Retina (tissue), 1 donor: ENCODE measurements at regions not wholly inside any gene's neighbourhood (a gene's known extent, or its start where the extent isn't known, plus 50 kb on each side); places are given as distances from the start of the nearest gene placed in this dataset.
"Not testable (repeated sequence)": the region's sequence is repeated elsewhere in the genome, so short reads cannot be mapped to it uniquely, and the experiment has no call there.

ENCODE experiments used
- DNase-seq: peaks from one replicate; pipeline ENCODE4 v3.0.0-alpha.2; 2016

DNA sequence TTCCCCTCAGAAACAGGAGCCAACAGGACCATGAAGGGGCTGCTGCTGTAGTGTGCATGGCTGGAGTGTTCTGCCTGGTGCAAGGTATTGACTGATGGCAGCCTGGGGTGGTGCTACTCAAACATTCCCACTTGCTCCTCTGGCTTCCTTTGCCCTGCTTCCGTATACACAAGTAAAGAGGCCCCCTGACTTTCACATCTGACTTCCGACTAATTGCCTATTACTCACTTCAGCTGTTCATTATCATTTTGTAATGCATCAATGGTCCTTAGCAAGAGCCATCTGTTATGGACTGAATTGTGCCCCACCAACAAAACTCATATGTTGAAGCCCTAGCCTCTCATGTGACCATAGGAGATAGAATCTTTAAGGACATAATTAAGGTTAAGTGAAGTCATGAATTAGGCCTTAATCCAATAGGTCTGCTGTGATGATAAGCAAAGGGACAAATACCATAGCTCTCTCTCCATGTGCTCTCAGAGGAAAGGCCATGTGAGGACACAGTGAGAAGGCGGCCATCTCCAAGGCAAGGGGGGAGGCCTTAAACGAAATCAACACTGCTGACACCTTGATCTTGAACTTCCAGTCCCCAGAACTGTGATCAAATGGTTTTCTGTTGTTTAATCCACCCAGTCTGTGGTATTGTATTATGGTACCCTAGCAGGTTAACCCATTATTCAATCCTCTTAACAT is 122.5 kb upstream of the CLNK start:
- DNase-seq = peak; percentile 61

DNA sequence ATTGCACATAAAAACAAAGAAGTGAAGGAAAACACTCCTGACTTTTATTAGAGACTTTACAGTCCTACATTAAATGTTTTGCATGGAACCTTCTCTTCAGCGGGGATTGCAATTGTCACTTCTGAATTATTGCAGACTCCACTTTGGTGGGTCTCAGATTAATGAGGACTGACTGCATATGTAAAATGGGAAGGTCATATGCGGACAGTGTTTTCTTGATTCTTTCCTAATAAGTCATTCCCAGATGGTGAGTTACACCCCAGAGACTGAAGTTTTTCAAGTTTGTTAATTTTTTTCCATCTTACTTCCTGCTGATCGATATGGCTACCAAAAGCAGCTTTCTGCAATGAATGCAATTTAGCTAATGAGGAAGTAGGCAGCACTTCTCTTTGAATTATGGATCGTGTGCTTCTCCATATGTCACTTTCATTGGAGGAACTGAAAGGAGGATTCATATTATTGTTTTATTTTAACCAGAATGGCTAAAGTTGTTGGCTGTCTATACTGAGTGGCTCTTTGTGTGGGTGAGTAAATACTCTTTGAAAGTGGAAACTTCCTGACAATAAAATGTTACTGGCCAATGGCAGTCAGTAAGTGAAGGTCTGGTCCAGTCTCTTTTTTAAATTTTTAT is 119.3 kb upstream of the CLNK start:
- DNase-seq = no peak

DNA sequence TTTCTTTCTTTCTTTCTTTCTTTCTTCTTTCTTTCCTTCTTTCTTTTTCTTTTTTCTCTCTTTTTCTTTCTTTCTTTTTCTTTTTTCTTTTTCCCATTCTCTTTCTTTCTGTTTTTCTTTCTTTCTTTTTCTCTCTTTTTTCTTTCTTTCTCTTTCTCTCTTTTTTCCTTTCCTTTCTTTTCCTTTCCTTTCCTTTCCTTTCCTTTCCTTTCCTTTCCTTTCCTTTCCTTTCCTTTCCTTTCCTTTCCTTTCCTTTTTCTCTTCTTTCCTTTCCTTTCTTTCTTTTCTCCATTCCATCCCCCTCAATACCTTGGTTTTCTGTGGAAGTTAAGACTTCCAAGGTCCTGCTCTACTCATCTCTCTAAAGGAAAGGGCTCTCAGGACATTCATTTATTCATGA is 102.8 kb upstream of the CLNK start:
- DNase-seq = no peak

DNA sequence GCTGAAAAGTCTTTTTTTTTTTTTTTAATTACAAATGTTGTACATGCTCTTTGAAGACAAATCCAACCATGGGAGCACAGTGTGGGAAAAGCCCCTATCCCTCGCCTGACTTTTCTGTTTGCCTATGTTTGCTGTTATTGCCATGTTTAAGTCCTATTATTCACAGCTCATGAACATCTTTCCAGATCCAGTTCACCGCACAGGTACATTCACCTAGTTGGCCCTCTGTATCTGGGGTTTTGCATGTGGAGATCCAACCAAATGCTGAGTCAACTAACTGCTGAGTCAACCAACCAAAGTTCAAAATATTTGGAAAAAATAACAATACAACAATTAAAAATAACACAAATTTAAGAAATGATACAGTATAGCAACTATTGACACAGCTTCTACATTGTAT is 100.1 kb upstream of the CLNK start:
- DNase-seq = no peak

DNA sequence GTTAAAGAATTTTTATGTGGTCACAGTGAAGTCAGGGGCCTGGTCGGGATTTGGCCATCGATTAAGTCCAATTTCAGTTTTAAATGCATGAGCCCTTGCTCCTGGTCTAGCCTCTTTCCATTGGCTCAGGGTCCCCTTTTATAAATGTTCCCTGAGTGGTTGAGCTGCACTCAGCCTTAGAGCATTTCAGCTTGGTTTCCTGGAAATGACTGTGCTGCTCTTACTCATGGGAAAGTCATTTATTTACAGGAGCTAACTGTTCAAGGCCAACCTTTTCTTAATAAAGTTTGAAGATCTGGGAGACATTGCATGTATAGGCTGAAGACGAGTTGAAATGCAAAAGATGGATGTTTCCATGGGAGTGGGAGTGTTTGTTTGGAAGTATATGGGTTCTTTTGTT is 98.8 kb upstream of the CLNK start:
- DNase-seq = no peak

DNA sequence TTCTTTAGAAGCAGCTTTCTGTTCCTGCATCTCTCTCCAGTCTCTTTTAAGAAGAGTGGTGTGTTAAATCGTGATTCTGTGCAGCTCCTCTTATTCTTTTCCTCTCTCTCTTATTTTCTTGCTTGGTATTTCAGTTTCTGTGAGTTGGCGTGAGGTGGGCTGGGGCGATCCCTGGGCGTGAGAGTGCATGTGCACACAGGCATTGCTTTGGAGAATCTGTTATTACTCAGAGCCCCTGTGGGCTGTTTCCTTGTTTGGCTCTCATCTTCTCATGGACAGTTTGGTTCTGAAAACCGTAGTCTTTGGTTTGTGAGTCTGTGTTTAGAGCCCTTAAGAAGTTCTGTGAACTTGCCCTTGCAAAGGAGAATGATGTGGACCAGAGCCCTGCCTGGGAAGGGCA is 97.2 kb upstream of the CLNK start:
- DNase-seq = no peak

DNA sequence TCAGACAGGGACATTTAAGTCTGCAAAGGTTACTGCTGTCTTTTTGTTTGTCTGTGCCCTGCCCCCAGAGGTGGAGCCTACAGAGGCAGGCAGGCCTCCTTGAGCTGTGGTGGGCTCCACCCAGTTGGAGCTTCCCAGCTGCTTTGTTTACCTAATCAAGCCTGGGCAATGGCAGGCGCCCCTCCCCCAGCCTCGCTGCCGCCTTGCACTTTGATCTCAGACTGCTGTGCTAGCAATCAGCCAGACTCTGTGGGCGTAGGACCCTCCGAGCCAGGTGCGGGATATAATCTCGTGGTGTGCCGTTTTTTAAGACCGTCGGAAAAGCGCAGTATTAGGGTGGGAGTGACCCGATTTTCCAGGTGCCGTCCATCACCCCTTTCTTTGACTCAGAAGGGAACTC is 96.2 kb upstream of the CLNK start:
- DNase-seq = not testable (repeated sequence)

DNA sequence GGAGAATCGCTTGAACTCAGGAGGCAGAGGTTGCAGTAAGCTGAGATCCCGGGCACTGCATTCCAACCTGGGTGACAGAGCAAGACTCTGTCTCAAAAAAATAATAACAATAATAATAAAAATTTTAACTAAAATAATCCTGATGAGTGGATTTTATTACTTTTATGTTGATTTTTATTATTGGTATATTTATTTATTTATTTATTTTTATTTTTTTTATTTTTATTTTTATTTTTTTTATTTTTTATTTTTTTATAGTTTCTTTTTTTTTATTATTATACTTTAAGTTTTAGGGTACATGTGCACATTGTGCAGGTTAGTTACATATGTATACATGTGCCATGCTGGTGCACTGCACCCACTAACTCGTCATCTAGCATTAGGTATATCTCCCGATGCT is 90.6 kb upstream of the CLNK start:
- not testable (repeated sequence) for DNase-seq

DNA sequence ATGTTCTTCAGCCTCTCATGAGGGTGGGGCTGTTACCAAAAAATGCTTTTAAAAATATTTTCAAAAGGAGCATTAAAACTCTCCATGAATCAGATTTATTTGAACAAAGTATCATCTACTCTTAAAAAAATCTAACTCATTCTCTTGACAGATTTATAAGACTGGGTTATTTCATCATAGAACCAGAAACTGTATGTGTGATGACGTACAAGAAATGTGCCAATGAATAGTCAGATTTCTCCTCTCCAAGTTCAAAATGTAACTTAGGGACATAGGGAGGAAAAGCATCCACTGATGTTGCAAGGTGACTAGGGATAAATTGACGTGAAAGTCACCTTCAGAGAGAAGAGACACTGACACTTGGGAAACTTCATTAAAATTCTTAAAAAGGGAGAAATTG is 89.1 kb upstream of the CLNK start:
- DNase-seq = no peak

DNA sequence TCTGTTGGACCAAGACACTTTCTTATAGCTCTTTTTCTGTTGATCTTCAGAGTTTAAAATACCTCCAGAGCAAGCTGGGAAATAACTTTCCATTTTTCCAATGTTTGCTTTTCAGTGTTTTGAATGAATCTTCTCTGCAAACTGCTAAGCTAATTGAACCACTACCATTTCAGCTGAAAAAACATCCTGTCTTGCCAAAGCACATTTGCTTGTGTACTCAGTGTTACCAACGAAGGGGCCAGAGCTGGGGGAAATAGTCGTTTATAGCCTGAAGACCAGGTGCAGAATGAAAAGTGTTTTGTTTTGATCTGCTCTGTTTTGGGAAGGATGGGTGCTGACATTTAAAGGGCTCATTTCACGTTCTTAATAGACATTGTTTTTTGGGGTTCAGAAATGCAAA is 88.4 kb upstream of the CLNK start:
- DNase-seq = no peak

DNA sequence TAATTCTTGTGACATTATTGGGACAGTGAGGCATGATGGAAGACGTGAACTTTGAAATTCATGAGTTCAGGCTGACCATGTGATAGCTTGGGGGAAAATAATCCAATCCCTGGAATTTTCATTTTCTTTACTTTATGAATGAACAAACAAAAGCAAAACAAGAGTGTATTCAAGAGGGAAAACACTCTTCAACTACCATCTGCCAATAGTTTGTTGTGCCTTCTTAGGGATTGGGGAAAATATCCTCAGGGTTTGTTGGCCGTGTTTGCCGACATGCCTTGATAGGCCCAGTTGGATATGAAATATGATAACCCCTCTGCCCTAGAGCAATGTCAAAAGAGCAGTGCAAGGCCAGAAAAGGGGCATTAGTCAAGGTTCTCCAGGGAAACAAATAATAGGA is 80.8 kb upstream of the CLNK start:
- DNase-seq = no peak

DNA sequence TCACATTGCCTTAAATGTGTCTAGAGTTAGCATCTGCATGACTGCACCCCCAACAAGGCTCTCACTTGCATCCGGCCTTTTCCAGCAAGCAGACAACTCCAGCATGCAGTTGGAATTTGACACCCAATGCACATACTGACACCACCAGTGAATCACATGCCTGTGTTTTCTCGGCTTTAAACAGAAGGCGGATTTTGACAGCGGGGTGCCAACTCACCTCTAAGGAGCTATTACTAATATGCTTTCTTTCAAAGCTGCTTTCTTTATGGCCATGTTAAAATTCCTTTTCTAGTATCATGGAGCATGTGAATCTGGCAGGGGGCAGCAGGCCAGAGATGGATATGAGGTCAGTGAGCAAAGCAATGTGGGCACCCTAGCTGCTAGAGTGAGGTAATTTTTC is 78.0 kb upstream of the CLNK start:
- peak; percentile 34 for DNase-seq

DNA sequence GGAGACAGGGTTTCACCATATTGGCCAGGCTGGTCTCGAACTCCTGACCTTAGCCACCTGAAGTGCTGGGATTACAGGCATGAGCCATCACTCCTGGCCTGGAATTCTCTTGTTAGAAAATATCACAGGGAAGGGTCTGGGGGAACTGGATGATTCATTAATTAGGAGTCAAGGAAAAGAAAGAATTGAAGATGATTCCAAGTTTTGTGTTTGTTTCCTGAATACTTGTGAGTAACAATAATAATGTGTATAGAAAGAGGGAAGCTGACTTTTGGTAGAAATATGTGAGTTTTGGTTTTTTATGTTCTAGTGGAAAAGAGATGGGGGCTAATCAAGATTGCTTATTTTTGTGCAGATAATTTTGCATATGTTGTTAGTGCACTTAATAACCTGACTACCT is 77.3 kb upstream of the CLNK start:
- DNase-seq = no peak

DNA sequence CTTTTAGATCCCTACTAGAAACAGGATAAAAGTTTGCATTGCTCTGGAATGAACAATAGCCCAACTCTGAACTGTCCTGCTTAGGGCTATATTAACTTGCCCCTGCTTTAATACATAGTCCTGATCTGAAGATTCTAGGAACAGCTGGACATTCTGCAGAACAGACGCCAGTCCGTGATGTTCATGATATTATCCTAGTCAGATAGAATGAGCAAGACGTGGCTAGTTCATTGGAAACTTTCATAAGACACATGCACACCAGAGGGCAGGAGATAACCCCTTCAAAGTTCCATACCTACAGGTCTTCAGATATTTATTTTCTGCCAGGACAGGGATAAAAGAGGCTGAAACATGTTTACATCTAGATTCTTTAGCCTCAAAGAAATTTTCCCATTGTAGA is 75.5 kb upstream of the CLNK start:
- no peak for DNase-seq

DNA sequence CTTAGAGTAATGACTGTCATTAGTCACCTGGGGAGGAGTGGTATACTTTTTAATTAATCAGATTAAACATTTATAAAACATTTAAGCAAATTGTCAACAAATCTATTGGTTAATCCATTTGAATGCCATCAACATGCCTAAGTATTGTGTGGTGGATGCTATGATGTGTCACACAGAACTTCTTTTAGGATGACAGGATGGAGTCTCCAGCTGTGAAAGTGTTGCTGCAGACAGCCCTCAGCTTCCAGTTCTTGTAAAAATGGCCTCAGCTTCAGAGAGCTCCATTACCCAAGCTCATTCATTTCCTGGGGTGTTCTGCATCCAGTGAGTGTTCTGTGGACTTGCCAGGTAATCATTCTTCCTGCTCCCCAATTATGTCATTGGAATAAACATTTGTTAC is 74.3 kb upstream of the CLNK start:
- DNase-seq = no peak

DNA sequence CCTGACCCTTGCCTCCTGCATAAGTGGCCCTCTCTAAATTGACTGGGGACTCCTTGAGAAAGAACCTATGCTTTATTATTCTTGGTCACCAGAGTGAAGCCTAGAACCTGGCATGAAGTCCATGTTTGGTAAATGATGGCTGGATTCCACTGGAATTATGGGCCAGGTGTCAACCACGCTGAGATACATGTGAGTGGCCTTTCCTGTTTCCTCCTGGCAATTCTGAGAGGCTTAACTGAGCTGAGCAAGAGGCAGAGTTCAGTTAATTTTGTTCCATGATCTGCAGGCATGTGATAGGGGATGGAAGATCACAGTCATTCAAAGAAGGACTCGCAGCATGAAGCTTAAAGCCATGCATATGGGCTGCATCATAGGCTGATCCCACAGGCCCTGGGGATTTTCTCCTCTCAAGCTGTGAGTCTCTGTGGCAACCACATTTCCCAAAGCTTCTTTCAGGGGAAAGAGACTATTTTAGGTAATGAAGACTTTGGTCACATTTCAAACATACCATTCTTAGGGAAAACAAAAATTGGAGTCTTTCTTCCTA is 69.4 kb upstream of the CLNK start:
- DNase-seq = no peak

DNA sequence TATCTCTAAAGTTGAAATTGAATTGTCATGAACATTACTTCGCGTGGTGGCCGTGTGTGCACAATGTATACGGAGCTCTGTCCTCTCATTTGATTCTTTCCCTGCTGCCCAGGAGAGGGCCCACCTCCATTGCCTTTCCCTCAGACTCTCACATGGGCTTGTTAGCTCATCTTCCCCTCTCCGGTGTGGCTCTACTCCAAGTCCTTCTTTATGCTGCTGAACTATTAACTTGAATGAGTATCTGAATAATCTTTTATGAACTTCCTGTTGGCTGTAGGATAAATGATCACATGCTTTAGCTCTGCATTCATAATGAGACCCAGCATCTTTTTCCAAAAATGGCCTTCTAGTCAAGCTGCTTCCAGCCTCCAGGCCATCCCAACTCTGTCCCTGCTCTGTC is 68.8 kb upstream of the CLNK start:
- no peak for DNase-seq

DNA sequence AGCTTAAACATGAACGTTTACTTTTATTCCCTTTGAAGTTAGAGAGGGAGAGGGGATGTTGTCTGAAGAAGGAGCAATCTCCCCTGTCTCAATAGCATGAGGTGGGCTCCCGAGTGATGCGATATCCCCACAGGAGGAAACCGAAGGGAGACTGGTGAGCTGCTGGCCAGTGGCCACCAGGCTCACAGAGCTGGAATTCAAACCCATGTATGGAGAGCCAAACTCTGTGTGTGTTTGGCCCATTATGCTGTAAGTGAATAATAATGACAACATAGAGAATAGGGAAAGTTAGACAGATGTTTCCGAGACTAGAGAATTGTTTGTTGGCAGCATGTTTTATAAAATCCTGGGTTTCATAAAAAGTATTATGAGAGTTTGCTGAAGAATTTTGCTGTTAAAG is 66.1 kb upstream of the CLNK start:
- DNase-seq = no peak

DNA sequence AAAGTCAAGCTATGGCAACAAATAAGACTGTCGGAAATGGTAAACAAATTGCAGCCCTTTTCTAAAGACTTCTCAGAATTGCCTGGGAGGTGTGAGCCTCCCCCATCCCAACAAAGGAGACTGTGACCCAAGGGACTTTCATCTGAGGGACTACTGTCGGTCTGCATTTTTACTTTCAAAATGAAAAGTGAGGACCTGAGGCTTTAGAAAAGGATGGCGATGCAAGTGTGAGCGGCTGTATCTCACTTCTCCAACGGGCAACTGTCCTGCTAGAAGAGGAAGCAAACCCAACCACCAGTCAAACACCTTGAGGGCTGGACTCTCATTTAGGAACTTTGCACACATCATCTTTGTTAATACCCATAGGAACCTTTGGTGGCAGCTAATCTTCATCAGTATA is 62.6 kb upstream of the CLNK start:
- DNase-seq = no peak

DNA sequence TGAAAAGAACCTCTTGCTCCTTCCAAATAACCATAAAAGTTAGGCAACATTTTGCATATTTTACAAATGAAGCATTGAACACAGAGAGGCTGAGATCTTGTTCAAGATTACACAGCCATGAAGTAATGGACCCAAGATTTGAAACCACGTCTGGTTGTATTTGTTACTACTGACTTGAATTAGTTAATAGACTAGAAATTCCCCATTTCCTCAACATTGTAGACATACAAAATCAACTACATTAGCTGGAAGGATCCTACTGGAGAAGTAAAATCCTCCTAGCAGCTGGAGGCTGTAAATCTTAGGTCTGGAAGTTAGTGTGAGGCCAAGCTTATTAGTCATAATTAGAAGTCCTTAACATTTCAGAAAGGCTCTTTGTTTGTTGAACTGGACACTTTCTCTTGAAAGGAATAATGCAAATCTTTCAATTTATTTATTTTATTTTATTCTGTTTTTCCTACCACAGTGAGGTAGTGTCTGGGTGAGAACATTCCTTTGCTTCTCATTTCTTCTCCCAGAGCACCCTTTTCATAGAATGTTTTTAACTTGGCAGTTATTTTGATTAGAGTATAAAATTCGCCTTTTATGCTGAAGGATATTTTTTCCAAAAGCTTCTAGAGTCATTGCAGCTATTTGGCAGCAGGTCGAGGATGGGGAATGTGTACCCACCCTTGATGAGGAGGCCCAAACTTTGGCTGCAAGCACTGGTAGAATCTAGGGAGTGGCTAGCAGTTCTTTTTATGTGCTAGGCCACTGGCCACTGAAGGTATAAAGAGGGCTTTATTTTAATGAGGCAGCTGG is 62.0 kb upstream of the CLNK start:
- no peak for DNase-seq

DNA sequence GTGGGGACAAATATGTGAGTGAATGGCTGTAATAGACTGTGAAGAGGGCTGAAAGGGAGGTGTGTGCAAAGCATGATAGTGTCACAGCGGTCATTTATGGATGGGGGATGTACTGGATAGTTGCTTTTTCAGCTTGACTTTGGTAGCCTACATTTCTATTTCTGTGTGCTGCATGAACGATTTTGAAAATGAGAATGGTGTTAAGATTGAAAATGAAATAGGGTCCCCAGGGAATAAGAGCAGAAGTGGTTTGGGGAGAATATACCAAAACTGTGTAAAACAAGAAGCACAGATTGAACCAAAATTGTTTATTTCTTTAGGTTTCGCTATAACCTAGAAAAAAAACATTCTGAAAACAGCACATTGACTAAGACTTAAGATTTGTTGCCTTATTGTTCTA is 58.8 kb upstream of the CLNK start:
- no peak for DNase-seq

DNA sequence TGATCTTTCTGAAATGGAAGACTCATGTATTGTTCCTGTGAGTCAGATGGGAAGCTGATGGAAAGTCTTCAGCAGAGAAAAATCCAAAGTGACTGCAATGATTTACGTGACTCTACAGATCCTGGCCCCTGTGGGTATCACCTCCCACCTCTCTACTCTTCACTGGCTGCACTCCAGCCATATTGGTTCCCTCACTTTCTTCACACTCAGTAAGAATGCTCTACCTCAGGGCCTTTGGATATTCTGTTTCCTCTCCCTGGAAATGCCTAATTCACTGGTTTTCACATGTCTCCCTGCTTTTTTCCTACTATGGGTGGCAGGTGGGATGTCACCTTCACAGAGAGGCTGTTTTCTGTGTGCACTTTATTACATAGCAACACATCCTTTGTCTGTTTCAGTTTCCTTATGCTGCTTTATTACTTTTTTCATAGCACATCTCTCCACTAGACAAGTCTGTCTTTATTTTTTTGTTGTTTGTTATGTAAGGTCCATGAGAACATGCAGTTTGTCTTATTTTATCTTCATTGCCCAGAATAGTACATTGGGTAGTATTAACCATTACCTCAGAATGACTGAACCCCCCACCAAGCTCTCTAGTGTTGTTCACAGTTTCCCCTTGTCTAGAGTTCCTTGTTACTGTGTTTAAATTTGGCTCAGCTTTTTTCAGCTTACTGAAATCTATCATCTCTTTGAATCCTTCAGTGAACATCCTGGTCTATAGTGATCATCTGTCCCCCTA is 57.6 kb upstream of the CLNK start:
- DNase-seq = no peak

DNA sequence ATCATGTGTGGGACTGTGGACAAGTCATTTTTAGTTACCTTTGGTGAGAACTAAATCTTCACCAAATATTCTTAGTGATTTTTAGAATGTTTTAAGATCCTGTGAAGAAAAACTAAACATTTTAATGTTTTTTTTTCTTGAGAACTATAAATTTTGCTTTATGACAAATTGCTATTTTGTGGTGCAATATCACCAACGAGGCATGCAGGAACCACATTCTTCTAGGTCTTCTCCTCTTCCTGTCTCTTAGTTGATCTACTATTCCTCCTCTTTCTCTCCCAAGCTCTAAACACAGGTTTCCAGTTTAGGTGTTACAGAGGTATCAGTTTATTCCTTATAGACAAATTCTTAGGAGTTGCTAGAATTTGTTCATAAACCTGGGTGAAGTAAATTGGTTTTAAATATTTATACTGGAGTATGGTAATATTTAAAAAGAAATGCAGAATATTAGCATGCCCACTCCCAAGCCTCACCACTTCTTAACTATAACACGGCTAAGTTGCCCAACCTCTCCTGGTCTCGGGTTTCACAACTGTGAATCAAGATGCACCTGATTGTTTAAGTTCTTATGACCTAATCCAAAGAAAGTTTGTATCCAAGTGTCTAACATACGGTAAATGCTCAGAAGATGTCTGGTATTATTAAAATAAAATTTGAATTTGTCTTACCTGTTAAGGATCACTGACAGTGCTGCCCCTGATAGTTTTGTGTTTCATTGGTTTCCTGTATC is 56.5 kb upstream of the CLNK start:
- no peak for DNase-seq
